RWPE2 (cell line): ENCODE measurements at regions not wholly inside any gene's neighbourhood (a gene's known extent, or its start where the extent isn't known, plus 50 kb on each side); places are given as distances from the start of the nearest gene placed in this dataset.

ENCODE experiments used
- ATAC-seq: fragments of 200-7000 bp; cut with Tn5 transposase; 3 replicates; pipeline ENCODE4 v1.9.1; 2021; ENCODE audit warnings: low read depth
- DNase-seq: peaks from one replicate; pipeline ENCODE4 v3.0.0-alpha.2; 2020; ENCODE audit warnings: low spot score
- H3K27ac ChIP-seq: fragments of 450-650 bp; 2 replicates; pipeline ENCODE4 v1.5.1; 2017; ENCODE audit warnings: mild to moderate bottlenecking; ENCODE audit not compliant: poor library complexity, severe bottlenecking
- H3K27me3 ChIP-seq: fragments of 250-450 bp; sonication (Bioruptor Pico); 2 replicates; pipeline ENCODE4 v1.5.1; 2021; ENCODE audit warnings: mild to moderate bottlenecking, moderate library complexity; ENCODE audit not compliant: insufficient read depth, poor library complexity, severe bottlenecking
- H3K36me3 ChIP-seq: fragments of 250-450 bp; sonication (Bioruptor Pico); 2 replicates; pipeline ENCODE4 v1.5.1; 2020; ENCODE audit warnings: low read depth, mild to moderate bottlenecking, moderate library complexity
- H3K4me1 ChIP-seq: fragments of 250-450 bp; sonication (Bioruptor Pico); 2 replicates; pipeline ENCODE4 v1.5.1; 2021; ENCODE audit warnings: mild to moderate bottlenecking, moderate library complexity; ENCODE audit not compliant: insufficient read depth, poor library complexity, severe bottlenecking
- H3K4me3 ChIP-seq: fragments of 250-450 bp; sonication (Bioruptor Pico); 2 replicates; pipeline ENCODE4 v1.5.1; 2021; ENCODE audit warnings: mild to moderate bottlenecking, moderate library complexity; ENCODE audit not compliant: severe bottlenecking
- H3K9me3 ChIP-seq: fragments of 250-450 bp; sonication (Bioruptor Pico); 2 replicates; pipeline ENCODE4 v1.5.1; 2021; ENCODE audit warnings: mild to moderate bottlenecking, moderate library complexity; ENCODE audit not compliant: severe bottlenecking
- TF ChIP-seq, protein P1 (sequence below): fragments of 450-650 bp; IDR thresholded peaks from one replicate; pipeline ENCODE4 v1.5.1; 2017; ENCODE audit warnings: mild to moderate bottlenecking, moderate library complexity; ENCODE audit not compliant: poor library complexity, severe bottlenecking

DNA sequence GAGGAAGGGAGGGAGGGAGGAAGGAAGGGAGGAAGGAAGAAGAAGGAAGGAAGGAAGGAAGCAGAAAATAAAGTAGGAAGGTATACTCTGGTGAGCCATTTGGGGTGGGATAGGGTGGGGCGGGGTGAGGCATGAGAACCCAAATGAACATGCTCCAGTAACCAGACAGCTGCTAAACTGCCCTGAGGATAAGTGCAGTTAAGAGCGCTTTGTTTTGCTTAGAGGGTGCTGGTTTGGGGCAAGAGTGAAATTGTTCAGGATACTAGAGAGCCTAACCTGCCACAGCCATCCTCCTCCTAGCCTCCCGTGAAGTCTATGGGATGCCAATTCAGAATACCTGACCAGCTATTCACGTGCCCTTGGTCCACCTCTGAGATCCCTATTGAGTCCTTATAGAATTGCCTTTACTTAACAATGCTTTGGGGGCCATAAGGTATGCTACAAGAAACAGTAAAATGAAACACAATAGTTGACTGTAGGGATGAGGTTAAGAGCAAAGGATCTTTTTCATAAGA, 59.0 kb upstream of the ATF3 start:
- no peaks in the 10 kb centered on the region for H3K4me1 ChIP-seq
- no peaks in the 10 kb centered on the region for H3K9me3 ChIP-seq
- DNase-seq, result no peak
- no peak overlapping the region for H3K27ac ChIP-seq
- H3K27me3 ChIP-seq, result no peaks in the 10 kb centered on the region
- no peak overlapping the region for H3K4me3 ChIP-seq
- no peaks in the 10 kb centered on the region for H3K36me3 ChIP-seq
- TF ChIP-seq, protein P1, sequence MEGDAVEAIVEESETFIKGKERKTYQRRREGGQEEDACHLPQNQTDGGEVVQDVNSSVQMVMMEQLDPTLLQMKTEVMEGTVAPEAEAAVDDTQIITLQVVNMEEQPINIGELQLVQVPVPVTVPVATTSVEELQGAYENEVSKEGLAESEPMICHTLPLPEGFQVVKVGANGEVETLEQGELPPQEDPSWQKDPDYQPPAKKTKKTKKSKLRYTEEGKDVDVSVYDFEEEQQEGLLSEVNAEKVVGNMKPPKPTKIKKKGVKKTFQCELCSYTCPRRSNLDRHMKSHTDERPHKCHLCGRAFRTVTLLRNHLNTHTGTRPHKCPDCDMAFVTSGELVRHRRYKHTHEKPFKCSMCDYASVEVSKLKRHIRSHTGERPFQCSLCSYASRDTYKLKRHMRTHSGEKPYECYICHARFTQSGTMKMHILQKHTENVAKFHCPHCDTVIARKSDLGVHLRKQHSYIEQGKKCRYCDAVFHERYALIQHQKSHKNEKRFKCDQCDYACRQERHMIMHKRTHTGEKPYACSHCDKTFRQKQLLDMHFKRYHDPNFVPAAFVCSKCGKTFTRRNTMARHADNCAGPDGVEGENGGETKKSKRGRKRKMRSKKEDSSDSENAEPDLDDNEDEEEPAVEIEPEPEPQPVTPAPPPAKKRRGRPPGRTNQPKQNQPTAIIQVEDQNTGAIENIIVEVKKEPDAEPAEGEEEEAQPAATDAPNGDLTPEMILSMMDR, result no peak
- ATAC-seq, result no peak

DNA sequence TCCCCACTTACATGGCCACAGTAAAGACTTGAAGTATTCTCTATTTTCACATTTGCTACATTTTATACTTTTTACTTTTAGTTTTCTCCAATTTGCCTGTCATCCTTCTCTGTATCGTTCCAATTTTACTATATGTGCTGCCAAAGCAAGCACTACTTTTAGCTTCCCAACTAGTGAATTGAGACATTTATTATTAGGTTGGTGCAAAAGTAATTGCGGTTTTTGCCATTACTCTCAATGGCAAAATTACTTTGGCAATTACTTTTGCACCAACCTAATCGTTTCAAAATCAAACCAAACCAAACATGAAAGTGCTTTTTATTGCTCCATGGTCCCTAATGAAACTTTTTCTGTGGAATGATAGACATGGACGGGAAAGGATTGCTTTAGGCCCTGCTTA, 56.6 kb upstream of the ATF3 start:
- ATAC-seq (no peak), DNase-seq (no peak)
- H3K27ac ChIP-seq, result no peak overlapping the region
- no peaks in the 10 kb centered on the region for H3K27me3 ChIP-seq
- TF ChIP-seq, protein P1, result no peak
- H3K36me3 ChIP-seq, result no peaks in the 10 kb centered on the region
- no peaks in the 10 kb centered on the region for H3K4me1 ChIP-seq
- no peak overlapping the region for H3K4me3 ChIP-seq
- no peaks in the 10 kb centered on the region for H3K9me3 ChIP-seq

DNA sequence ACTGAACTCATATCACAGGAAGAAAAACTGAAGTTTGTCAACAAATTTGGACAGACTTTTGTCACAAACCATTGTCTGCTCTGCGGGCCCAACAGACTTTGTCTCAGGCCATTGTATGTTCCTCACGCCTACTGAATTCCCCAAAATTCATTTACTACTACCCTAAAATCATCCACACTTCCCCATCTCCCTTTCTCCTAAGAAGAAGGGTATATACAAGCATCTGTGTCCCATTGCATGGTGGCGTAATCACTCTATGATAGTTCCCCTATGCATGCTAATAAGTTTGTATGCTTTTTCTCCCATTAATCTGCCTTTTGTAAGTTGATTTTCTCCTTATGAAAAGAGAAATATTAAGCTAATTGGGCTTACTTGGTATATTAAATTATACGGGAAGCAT, 54.9 kb upstream of the ATF3 start:
- ATAC-seq (no peak), DNase-seq (no peak)
- TF ChIP-seq, protein P1, result no peak
- no peaks in the 10 kb centered on the region for H3K36me3 ChIP-seq
- H3K9me3 ChIP-seq, result no peaks in the 10 kb centered on the region
- H3K4me3 ChIP-seq, result no peak overlapping the region
- H3K27me3 ChIP-seq, result no peaks in the 10 kb centered on the region
- no peak overlapping the region for H3K27ac ChIP-seq
- H3K4me1 ChIP-seq, result no peaks in the 10 kb centered on the region

DNA sequence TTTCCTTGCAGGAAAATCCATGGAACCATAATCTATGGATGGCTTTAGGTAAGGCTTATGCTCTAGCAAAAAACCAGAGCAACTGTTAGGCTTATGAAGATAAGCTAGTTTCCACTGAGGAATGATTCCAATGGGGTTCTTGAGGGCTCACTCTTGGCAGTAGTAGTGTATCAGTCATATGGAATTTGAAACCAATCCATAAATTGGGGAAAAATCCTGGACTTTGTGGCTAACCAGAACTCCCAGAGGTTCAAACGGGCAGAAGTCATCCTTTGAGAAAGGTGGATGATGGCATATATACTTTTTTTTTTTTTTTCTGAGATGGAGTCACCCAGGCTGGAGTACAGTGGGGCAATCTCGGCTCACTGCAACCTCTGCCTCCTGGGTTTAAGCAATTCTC, 54.2 kb upstream of the ATF3 start:
- Histone ChIP-seq H3K27me3 (no peaks in the 10 kb centered on the region), H3K4me3 (no peak overlapping the region), H3K9me3 (no peaks in the 10 kb centered on the region), H3K27ac (no peak overlapping the region), H3K4me1 (no peaks in the 10 kb centered on the region), H3K36me3 (no peaks in the 10 kb centered on the region)
- ATAC-seq (no peak), DNase-seq (no peak)
- TF ChIP-seq, protein P1, result no peak

DNA sequence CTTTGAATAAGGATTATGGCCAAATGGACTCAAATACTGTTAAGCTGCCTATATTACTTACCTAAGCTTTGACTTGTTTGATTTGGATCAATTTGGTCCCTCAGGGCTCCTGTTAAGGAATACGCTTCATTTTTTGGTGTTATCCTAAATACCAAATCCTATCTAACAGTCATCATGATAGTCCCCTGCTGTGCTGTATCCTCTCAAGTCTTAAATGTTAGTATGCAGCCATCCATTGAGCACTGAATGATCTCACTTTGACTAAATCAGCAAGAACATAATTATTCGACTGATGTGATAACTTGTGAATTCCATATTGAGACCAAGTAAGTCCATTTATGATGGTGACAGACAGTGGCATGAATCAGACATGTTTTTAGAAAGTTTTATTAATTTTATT, 53.1 kb upstream of the ATF3 start:
- Histone ChIP-seq H3K4me1 (no peaks in the 10 kb centered on the region), H3K36me3 (no peaks in the 10 kb centered on the region), H3K27me3 (no peaks in the 10 kb centered on the region), H3K27ac (no peak overlapping the region), H3K9me3 (no peaks in the 10 kb centered on the region), H3K4me3 (no peak overlapping the region)
- no peak for ATAC-seq
- no peak for DNase-seq
- TF ChIP-seq, protein P1, result no peak
